GM23248 (cell line): ENCODE measurements at regions not wholly inside any gene's neighbourhood (a gene's known extent, or its start where the extent isn't known, plus 50 kb on each side); places are given as distances from the start of the nearest gene placed in this dataset.

Source experiments
- DNase-seq: peaks from one replicate; pipeline ENCODE4 v3.0.0-alpha.2; 2015
- H2AFZ ChIP-seq: fragments of 200-600 bp; sonication (generic); 2 replicates; pipeline ENCODE4 v1.6.1; 2016; ENCODE audit warnings: antibody characterized with exemption
- H3F3A ChIP-seq: fragments of 200-600 bp; sonication (generic); 2 replicates; pipeline ENCODE4 v1.6.1; 2016; ENCODE audit warnings: mild to moderate bottlenecking, antibody characterized with exemption, mixed run types; ENCODE audit not compliant: insufficient read depth
- H3K27ac ChIP-seq: fragments of 200-600 bp; sonication (generic); 2 replicates; pipeline ENCODE4 v1.5.1; 2016; ENCODE audit warnings: mild to moderate bottlenecking
- H3K27me3 ChIP-seq: fragments of 200-600 bp; sonication (generic); replicated peaks from 2 replicates; pipeline ENCODE4 v1.6.1; 2016; ENCODE audit warnings: mild to moderate bottlenecking; ENCODE audit not compliant: insufficient read depth
- H3K36me3 ChIP-seq: fragments of 200-600 bp; sonication (generic); 2 replicates; pipeline ENCODE4 v1.6.1; 2016; ENCODE audit warnings: low read depth, mild to moderate bottlenecking
- H3K4me1 ChIP-seq: fragments of 200-600 bp; sonication (generic); 2 replicates; pipeline ENCODE4 v1.6.1; 2016; ENCODE audit warnings: mild to moderate bottlenecking; ENCODE audit not compliant: insufficient read depth
- H3K4me2 ChIP-seq: fragments of 200-600 bp; sonication (generic); one replicate; pipeline ENCODE4 v1.6.1; 2016; ENCODE audit warnings: mild to moderate bottlenecking; ENCODE audit not compliant: unreplicated experiment
- H3K4me3 ChIP-seq: fragments of 200-600 bp; sonication (generic); 2 replicates; pipeline ENCODE4 v1.5.1; 2016; ENCODE audit warnings: mild to moderate bottlenecking
- H3K79me2 ChIP-seq: fragments of 200-600 bp; sonication (generic); 2 replicates; pipeline ENCODE4 v1.6.1; 2016; ENCODE audit warnings: mild to moderate bottlenecking; ENCODE audit not compliant: insufficient read depth
- H3K9ac ChIP-seq: fragments of 200-600 bp; sonication (generic); 2 replicates; pipeline ENCODE4 v1.6.1; 2016; ENCODE audit warnings: mild to moderate bottlenecking
- H3K9me2 ChIP-seq: fragments of 200-600 bp; sonication (generic); 2 replicates; pipeline ENCODE4 v1.6.1; 2016; ENCODE audit warnings: mixed run types, mild to moderate bottlenecking, moderate library complexity; ENCODE audit not compliant: insufficient read depth
- H3K9me3 ChIP-seq: fragments of 200-600 bp; sonication (generic); one replicate; pipeline ENCODE4 v1.6.1; 2017; ENCODE audit warnings: low read depth
- H4K20me1 ChIP-seq: fragments of 200-600 bp; sonication (generic); 2 replicates; pipeline ENCODE4 v1.6.0; 2016; ENCODE audit not compliant: insufficient read depth
- EZH2 ChIP-seq: fragments of 200-600 bp; sonication (generic); IDR thresholded peaks from 2 replicates; pipeline ENCODE4 v1.6.1; 2018; ENCODE audit warnings: antibody characterized with exemption, mild to moderate bottlenecking; ENCODE audit not compliant: insufficient read depth, poor library complexity, severe bottlenecking
- EZH2phosphoT487 ChIP-seq: fragments of 200-600 bp; sonication (generic); IDR thresholded peaks from 2 replicates; pipeline ENCODE4 v1.6.1; 2018; ENCODE audit warnings: antibody characterized with exemption, moderate library complexity, mild to moderate bottlenecking, low read depth; ENCODE audit not compliant: insufficient read depth
- WGBS, 2 experiments: methylation state at CpG; one replicate each; pipeline ENCODE4 v1.1.6; 2015 to 2017; ENCODE audit warnings: low lambda C conversion rate in 2 of 2, low coverage in 1 of 2; ENCODE audit errors: missing lambda C conversion rate in 2 of 2; 5-methylcytosine and 5-hydroxymethylcytosine counted together
- in situ Hi-C: fragments of 300-500 bp; cut with MboI; formaldehyde crosslinking; loops from 2 replicates; pipeline ENCODE4 v1.15.0; 2020

DNA sequence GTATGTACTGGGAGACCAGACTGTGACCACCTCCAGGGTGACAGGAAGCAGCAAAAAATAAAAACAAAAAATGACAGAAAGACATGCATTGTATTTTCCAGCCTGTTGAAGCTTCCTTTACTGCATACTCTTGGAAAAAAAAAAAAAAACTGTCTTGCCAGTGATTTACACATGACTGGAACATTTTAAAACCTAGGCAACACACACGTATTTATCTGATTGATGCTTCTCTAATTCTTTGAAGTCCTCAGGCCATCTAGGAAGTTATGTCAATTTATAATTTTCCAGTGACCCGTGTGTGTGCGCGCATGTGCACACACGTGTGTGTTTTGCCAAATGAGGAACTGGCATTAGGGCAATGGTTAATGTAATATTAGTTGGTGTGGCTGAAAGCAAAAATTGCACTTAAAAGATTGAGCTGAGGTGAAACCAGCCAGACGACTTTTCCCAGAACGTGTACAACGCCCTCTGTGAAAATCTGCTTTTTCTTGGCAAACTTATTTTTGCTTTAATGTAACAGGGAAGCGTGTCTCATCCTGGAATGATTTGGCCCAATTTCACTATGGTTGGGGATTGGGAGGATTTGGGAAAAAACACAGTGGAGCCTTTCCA lies 315.2 kb downstream of the TFAP2A start:
- Histone ChIP-seq H3K36me3 (no peaks in the 10 kb centered on the region), H3K79me2 (no peaks in the 10 kb centered on the region), H3K9me2 (no peaks in the 10 kb centered on the region), H3K4me2 (no peak overlapping the region), H4K20me1 (no peaks in the 10 kb centered on the region), H3K27me3 (no peaks in the 10 kb centered on the region), H2AFZ (no peak overlapping the region), H3K4me3 (no peak overlapping the region), H3F3A (no peaks in the 10 kb centered on the region), H3K9me3 (no peaks in the 10 kb centered on the region), H3K4me1 (no peaks in the 10 kb centered on the region), H3K9ac (no peak overlapping the region), H3K27ac (no peak overlapping the region)
- in situ Hi-C loops: no loop called here
- WGBS, 2 experiments: 33 to 36% methylated on average over 9 of the region's 9 CpGs
- TF ChIP-seq EZH2: no peak
- no peak for TF ChIP-seq EZH2phosphoT487
- no peak for DNase-seq

DNA sequence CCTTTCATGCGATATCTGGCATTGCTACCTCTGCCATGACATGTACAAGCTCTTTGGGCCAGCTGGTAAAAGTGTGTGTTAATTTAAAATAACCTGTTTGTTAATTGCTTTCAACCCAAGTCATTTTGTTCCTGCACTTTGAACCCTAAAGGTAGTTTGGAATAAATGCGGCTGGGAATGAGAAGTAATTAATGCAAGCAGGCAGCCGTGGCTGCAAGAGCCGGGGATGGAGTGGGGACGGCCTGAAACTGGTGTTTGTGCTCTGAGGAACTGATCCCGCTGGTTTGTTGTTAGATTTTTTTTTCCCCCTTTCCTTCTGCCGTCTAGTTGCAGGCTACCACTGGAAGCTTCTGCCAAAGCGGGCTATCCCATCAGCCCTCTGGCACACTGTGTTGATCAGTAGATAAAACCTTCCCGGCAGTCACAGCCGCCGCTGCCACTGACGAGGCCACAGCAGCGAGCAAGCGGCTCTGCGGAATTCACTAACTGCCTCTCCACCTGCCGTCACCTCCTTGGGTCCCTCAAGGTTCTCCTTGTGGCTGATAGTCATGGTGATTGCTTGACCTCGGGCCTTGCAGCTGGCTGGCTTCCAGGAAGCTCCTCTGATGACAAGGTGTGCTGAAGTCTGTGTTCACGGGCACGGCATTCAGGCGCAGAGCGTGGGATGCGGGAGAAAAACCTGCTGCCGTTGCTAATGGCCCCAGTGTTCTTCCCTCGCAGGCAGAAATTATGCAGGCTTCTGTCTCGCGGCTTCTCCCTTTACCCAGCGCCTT lies 315.9 kb downstream of the TFAP2A start:
- no peaks in the 10 kb centered on the region for H3F3A ChIP-seq
- no peak overlapping the region for H3K4me3 ChIP-seq
- no peaks in the 10 kb centered on the region for H3K27me3 ChIP-seq
- WGBS, 2 experiments: 38 to 41% methylated on average over 27 of the region's 27 CpGs
- no peaks in the 10 kb centered on the region for H3K9me3 ChIP-seq
- no peaks in the 10 kb centered on the region for H4K20me1 ChIP-seq
- H3K4me1 ChIP-seq: no peaks in the 10 kb centered on the region
- no peaks in the 10 kb centered on the region for H3K79me2 ChIP-seq
- H3K27ac ChIP-seq: no peak overlapping the region
- H2AFZ ChIP-seq: no peak overlapping the region
- H3K9me2 ChIP-seq: no peaks in the 10 kb centered on the region
- H3K4me2 ChIP-seq: no peak overlapping the region
- no peak for TF ChIP-seq EZH2phosphoT487
- H3K9ac ChIP-seq: no peak overlapping the region
- in situ Hi-C loops: no loop called here
- no peak for DNase-seq
- H3K36me3 ChIP-seq: no peaks in the 10 kb centered on the region

DNA sequence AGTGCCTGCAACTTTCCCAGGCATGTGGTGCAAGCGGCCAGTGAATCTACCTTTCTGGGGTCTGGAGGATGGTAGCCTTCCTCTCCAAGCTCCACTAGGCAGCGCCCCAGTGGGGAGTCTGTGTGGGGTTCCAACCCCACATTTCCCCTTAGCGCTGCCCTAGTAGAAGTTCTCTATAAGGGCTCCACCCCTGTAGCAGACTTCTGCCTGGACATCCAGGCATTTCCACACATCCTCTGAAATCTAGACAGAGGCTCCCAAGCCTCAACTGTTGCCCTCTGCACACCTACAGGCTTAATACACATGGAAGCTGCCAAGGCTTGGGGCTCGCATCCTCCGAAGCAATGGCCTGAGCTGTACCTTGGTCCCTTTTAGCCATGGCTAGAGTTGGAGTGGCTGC lies 321.6 kb downstream of the TFAP2A start:
- Histone ChIP-seq H4K20me1 (no peaks in the 10 kb centered on the region), H3K9me2 (no peaks in the 10 kb centered on the region), H3K27me3 (no peaks in the 10 kb centered on the region), H3K4me2 (no peak overlapping the region), H3K36me3 (no peaks in the 10 kb centered on the region), H3K9me3 (no peaks in the 10 kb centered on the region), H2AFZ (no peak overlapping the region), H3K79me2 (no peaks in the 10 kb centered on the region), H3K4me3 (no peak overlapping the region), H3K27ac (no peak overlapping the region), H3F3A (no peaks in the 10 kb centered on the region), H3K4me1 (no peaks in the 10 kb centered on the region), H3K9ac (no peak overlapping the region)
- in situ Hi-C loops: no loop called here
- no peak for DNase-seq
- TF ChIP-seq EZH2phosphoT487 (no peak), EZH2 (no peak)
- WGBS, 2 experiments: 51 to 57% methylated on average over 5 of the region's 5 CpGs

DNA sequence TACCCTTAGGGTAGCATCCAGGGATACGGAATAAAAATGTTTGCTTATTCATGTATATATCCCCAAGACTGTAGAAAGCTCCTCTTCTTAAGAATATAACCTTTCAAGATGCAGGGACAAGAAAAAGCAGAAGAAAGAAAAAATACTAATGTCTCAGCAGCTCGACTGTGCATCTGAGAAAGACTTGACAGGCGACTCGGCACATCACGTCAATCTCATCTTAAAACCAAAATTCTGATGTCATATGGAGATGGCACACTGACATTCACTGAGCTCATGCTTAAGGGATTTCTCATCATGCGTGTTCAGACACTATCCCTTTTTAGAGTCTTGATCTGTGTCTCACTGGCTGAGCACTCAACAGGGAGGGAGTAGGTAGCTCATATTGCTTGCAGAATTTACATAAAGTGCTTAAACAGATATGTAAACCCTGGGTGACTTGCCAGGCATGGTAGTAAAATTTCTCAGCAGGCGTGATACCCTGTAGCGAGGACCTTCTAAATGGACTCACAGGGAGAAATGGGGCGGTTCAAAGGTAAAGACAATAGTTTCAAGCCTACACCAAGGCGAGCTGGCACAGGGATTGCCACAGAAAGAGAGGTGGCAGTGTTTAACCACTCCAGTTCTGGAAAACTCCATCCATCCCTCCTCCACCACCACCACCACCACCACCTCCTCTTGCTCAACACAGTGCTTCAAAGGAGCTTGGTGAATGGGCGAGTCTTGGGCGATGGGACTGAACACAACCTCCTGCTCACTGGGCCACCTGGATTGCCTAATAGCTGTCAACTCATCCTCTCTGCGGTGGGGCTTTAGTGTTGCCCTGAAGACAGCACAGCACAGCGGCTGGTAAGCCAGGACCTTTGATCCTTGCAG lies 330.5 kb downstream of the TFAP2A start:
- Histone ChIP-seq H3F3A (no peaks in the 10 kb centered on the region), H3K4me1 (no peaks in the 10 kb centered on the region), H3K4me3 (no peak overlapping the region), H2AFZ (no peak overlapping the region), H3K9ac (no peak overlapping the region), H3K36me3 (no peaks in the 10 kb centered on the region), H4K20me1 (no peaks in the 10 kb centered on the region), H3K4me2 (no peak overlapping the region), H3K9me3 (no peaks in the 10 kb centered on the region), H3K27me3 (no peaks in the 10 kb centered on the region), H3K9me2 (no peaks in the 10 kb centered on the region), H3K27ac (no peak overlapping the region), H3K79me2 (no peaks in the 10 kb centered on the region)
- no peak for TF ChIP-seq EZH2
- no peak for TF ChIP-seq EZH2phosphoT487
- in situ Hi-C loops: no loop called here
- DNase-seq: no peak
- WGBS, 2 experiments: 32 to 37% methylated on average over 14 of the region's 14 CpGs
